HepG2 (cell line): ENCODE measurements at regions not wholly inside any gene's neighbourhood (a gene's known extent, or its start where the extent isn't known, plus 50 kb on each side); places are given as distances from the start of the nearest gene placed in this dataset.

Experiments used
- ATAC-seq: fragments of 200-7000 bp; cut with Tn5 transposase; 3 replicates; pipeline ENCODE4 v1.9.1; 2020; ENCODE audit warnings: mild to moderate bottlenecking, moderate library complexity
- BruUV-seq: library from RNA; stranded (reverse); fragments of 400-500 nt; replicated peaks from 2 replicates; lab custom pipeline; 2021; lab: Mats Ljungman, UMichigan
- CTCF ChIA-PET: fragments of 300-600 bp; formaldehyde crosslinking; extraction: SDS; loops from one replicate; lab custom pipeline; 2021; ENCODE audit warnings: low total read pairs, inconsistent platforms, low intra/inter-chr PET ratio; lab: Yijun Ruan, JAX
- POLR2A ChIA-PET: fragments of 350-600 bp; sonication (Branson Sonifier 250); formaldehyde crosslinking; loops from one replicate; lab custom pipeline; 2020; ENCODE audit warnings: antibody characterized with exemption, inconsistent platforms; lab: Yijun Ruan, JAX
- DNase-seq: peaks from one replicate; pipeline ENCODE4 v3.0.0-alpha.2; 2015; ENCODE audit warnings: low spot score
- FAIRE-seq: peaks from 3 replicates; lab custom pipeline; 2011; peaks lifted over from hg19 to GRCh38; lab: Jason Lieb, UNC
- H2AFZ ChIP-seq: one replicate; pipeline ENCODE4 v1.6.1; 2011; ENCODE audit warnings: low read length, inconsistent platforms
- H3K27ac ChIP-seq: fragments of 300-600 bp; 3 replicates; pipeline ENCODE4 v1.8.0; 2011; ENCODE audit warnings: mixed run types, mild to moderate bottlenecking, mixed read lengths, low read length, inconsistent platforms; ENCODE audit not compliant: insufficient read depth; ENCODE audit errors: extremely low read length
- H3K27me3 ChIP-seq, 2 experiments: fragments of 200-600 bp in 1 of 2; 2 replicates in 1 of 2; 3 replicates in 1 of 2; pipeline versions ENCODE4 v1.6.0 to v1.8.0; 2011; ENCODE audit warnings: low read length in 2 of 2, mild to moderate bottlenecking in 2 of 2, moderate library complexity in 2 of 2, inconsistent platforms in 1 of 2; ENCODE audit not compliant: insufficient read depth in 2 of 2, control insufficient read depth in 1 of 2
- H3K36me3 ChIP-seq, 2 experiments: fragments of 200-600 bp in 1 of 2; replicated peaks in 1 of 2; 2 replicates in 1 of 2; 3 replicates in 1 of 2; pipeline versions ENCODE4 v1.5.1 to v1.8.0; 2011; ENCODE audit warnings: low read length in 2 of 2, inconsistent platforms in 1 of 2; ENCODE audit not compliant: insufficient read depth in 2 of 2, control insufficient read depth in 1 of 2
- H3K4me1 ChIP-seq: 2 replicates; pipeline ENCODE4 v1.5.1; 2012; ENCODE audit warnings: low read length, inconsistent platforms; ENCODE audit not compliant: insufficient read depth
- H3K4me2 ChIP-seq: 2 replicates; pipeline ENCODE4 v1.6.0; 2011; ENCODE audit warnings: low read depth, low read length, inconsistent platforms
- H3K4me3 ChIP-seq, 3 experiments: fragments of 200-600 bp in 1 of 3; sonication (generic), shearing (Covaris generic) in 1 of 3; replicated peaks in 1 of 3; 2 replicates each; pipeline ENCODE4 v1.5.1; 2011 to 2016; ENCODE audit warnings: low read length in 3 of 3, inconsistent platforms in 2 of 3, low read depth in 2 of 3, mild to moderate bottlenecking in 2 of 3, control low read depth in 1 of 3, mixed read lengths in 1 of 3; ENCODE audit not compliant: insufficient read depth in 1 of 3
- H3K79me2 ChIP-seq: one replicate; pipeline ENCODE4 v1.6.1; 2011; ENCODE audit warnings: low read length, inconsistent platforms; ENCODE audit not compliant: insufficient read depth
- H3K9ac ChIP-seq: 2 replicates; pipeline ENCODE4 v1.6.0; 2011; ENCODE audit warnings: mild to moderate bottlenecking, low read depth, low read length, inconsistent platforms; ENCODE audit not compliant: insufficient read depth
- H3K9me3 ChIP-seq: 2 replicates; pipeline ENCODE4 v1.5.1; 2012; ENCODE audit warnings: mild to moderate bottlenecking, low read length
- H4K20me1 ChIP-seq: 2 replicates; pipeline ENCODE4 v1.6.0; 2011; ENCODE audit warnings: inconsistent platforms, mild to moderate bottlenecking, low read length, moderate library complexity; ENCODE audit not compliant: insufficient read depth
- ATF7 ChIP-seq, 2 experiments: fragments of 450-650 bp in 1 of 2; sonication (generic) in 1 of 2; formaldehyde crosslinking in 1 of 2; IDR thresholded peaks; 2 replicates each; pipeline versions ENCODE4 v1.4.0 to v1.6.1; 2016 to 2020; ENCODE audit warnings: antibody characterized with exemption in 1 of 2, mild to moderate bottlenecking in 1 of 2, missing genetic modification reagents in 1 of 2
- BRF2 ChIP-seq: sonication (generic); formaldehyde crosslinking; IDR thresholded peaks from 2 replicates; pipeline ENCODE4 v1.8.1; 2022; ENCODE audit warnings: mild to moderate bottlenecking, missing genetic modification reagents
- EHMT2 ChIP-seq: fragments of 200-600 bp; sonication (generic); IDR thresholded peaks from 2 replicates; pipeline ENCODE4 v1.7.0; 2017; ENCODE audit warnings: antibody characterized with exemption, low read depth, low read length, borderline replicate concordance
- LCORL ChIP-seq, 2 experiments: fragments of 450-650 bp in 1 of 2; sonication (generic) in 1 of 2; formaldehyde crosslinking in 1 of 2; IDR thresholded peaks; 2 replicates each; pipeline versions ENCODE4 v1.5.0 to v1.6.1; 2017 to 2020; ENCODE audit warnings: antibody characterized with exemption in 1 of 2, missing genetic modification reagents in 1 of 2
- PREB ChIP-seq: sonication (generic); formaldehyde crosslinking; IDR thresholded peaks from 2 replicates; pipeline ENCODE4 v1.4.0; 2020; ENCODE audit warnings: missing genetic modification reagents
- ZNF34 ChIP-seq: sonication (generic); formaldehyde crosslinking; IDR thresholded peaks from 2 replicates; pipeline ENCODE4 v1.4.0; 2020; ENCODE audit warnings: mild to moderate bottlenecking, missing genetic modification reagents, borderline replicate concordance
- WGBS: methylation state at CpG from one replicate; pipeline ENCODE4 v1.1.6; 2017; ENCODE audit warnings: low lambda C conversion rate; 5-methylcytosine and 5-hydroxymethylcytosine counted together
- in situ Hi-C: cut with HindIII; loops from 2 replicates; pipeline ENCODE4 v1.10.0; 2017; ENCODE audit warnings: low pct_unique_long_range_greater_than_20kb; ENCODE audit not compliant: extremely low pct_ligation_motif_present
- intact Hi-C: fragments of 100-400 bp; cut with micrococcal nuclease; formaldehyde crosslinking; loops from one replicate; pipeline ENCODE4 v1.10.0; 2022; ENCODE audit not compliant: unreplicated experiment

DNA sequence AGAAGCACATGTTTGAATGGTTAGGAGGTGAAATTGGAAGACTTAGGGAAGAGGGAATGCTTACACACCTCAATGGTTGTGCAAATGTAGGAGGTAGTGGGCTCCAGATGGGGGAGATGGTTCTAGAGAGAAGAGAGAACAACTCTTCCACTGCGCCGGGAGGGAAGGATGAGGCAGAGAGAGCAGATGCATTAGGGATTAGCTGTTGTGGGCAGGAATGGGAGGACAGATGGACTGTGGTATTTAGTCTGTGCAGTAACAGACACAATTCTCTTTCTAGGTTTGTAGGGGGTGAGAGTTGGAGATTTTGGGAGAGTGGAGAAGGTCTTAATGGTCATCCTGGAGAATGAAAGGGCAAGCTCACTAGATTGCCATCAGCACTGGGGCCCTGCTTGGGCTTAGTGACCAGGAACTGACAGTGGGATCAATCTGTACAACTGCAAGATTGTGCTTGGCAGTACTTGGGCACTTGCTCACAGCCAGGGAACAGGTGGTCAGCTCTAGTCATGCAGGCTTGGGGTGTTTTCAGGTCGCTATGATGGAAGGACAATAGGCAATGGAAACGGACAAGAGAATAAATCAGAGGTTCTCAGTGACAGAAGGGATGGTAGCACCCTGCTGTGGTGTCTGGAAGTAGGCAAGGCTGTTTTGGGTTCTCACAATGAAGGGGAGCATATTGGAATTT, 182.0 kb upstream of the MYLIP start:
- intact Hi-C loops, result no loop called here
- in situ Hi-C loops, result no loop called here
- POLR2A ChIA-PET, result no interaction called here

DNA sequence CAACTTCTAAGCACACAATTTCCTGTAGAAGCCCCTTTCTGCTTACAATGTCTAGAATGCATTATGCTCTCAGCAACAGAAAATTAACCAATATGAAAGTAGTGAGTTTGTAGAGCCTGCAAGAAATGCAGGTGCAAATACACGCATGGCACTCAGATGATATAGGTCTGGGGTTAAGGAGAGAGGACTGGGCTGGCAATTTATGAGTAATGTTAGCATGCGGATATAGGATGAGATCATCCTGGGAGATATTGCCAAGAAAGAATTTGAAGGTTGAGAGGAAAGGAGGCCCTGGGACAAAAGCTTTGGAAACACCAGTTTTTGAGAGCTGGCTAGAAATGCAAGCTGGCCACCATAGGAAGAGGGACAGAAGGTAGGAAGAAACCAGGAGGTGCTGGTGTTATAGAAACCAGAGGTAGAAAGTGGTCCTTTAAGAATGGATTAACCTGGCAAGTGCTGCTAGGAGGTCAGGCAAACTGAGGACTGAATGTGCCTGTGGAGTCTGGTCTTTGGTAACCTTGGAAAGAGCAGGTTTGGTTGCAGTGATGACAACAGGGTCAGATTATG, 183.2 kb upstream of the MYLIP start:
- H3K27me3 ChIP-seq, result peaks cover 2 to 55% of the 10 kb centered on the region in 2 experiments; a peak in 4 of 5 replicates
- POLR2A ChIA-PET, result no interaction called here
- no peak overlapping the region for H3K4me2 ChIP-seq
- FAIRE-seq (no peak), ATAC-seq (no peak), DNase-seq (no peak)
- no peaks in the 10 kb centered on the region; the same call in 1 of the 2 replicates for H4K20me1 ChIP-seq
- H3K27ac ChIP-seq, result no peak overlapping the region
- H2AFZ ChIP-seq, result no peak overlapping the region
- TF ChIP-seq ATF7 (IDR thresholded peaks at IDR 0.05) (0 out of 2 replicates have a peak, but pooled peaks have one; percentile 2), ATF7 (CRISPR knock-in tag; IDR thresholded peaks at IDR 0.05) (no peak), BRF2 (no peak)
- CTCF ChIA-PET, result no interaction called here
- no peaks in the 10 kb centered on the region for H3K9me3 ChIP-seq
- no peaks in the 10 kb centered on the region for H3K79me2 ChIP-seq
- BruUV-seq, result no TSS peak
- H3K4me3 ChIP-seq, result no peak overlapping the region
- peaks cover 18% of the 10 kb centered on the region for H3K4me1 ChIP-seq
- WGBS, result 30% methylated on average over 2 of the region's 2 CpGs
- in situ Hi-C loops, result no loop called here
- H3K9ac ChIP-seq, result no peak overlapping the region
- intact Hi-C loops, result no loop called here
- no peaks in the 10 kb centered on the region for H3K36me3 ChIP-seq

More for the DNA sequence above, 182.0 kb upstream of the MYLIP start:
- FAIRE-seq (no peak), ATAC-seq (no peak)
- Histone ChIP-seq H3K36me3 (no peaks in the 10 kb centered on the region), H3K4me1 (peaks cover 18% of the 10 kb centered on the region), H4K20me1 (no peaks in the 10 kb centered on the region; the same call in 1 of the 2 replicates), H3K27me3 (peaks cover 2 to 66% of the 10 kb centered on the region in 2 experiments; a peak in 4 of 5 replicates)
- no TSS peak for BruUV-seq
- TF ChIP-seq EHMT2 (no peak), PREB (no peak), ZNF34 (no peak), LCORL (IDR thresholded peaks at IDR 0.05) (0 out of 2 replicates have a peak, but pooled peaks have one; percentile 16), LCORL (CRISPR knock-in tag; IDR thresholded peaks at IDR 0.05) (no peak)
- TF ChIP-seq, all 625 proteins: peak for 1
- Histone ChIP-seq H3K9ac (no peak overlapping the region), H3K4me3 (no peak overlapping the region), H2AFZ (no peak overlapping the region), H3K4me2 (no peak overlapping the region), H3K27ac (no peak overlapping the region), H3K79me2 (no peaks in the 10 kb centered on the region), H3K9me3 (no peaks in the 10 kb centered on the region)
- WGBS, result 8% methylated on average over 4 of the region's 4 CpGs
- CTCF ChIA-PET, result no interaction called here
- DNase-seq, result no peak
